SU-DHL-6 (cell line): ENCODE measurements at regions not wholly inside any gene's neighbourhood (a gene's known extent, or its start where the extent isn't known, plus 50 kb on each side); places are given as distances from the start of the nearest gene placed in this dataset.

Experiments used
- H2AFZ ChIP-seq: fragments of 200-600 bp; sonication (generic); 2 replicates; pipeline ENCODE4 v1.6.1; 2014; ENCODE audit warnings: low read depth, mild to moderate bottlenecking, moderate library complexity, mixed read lengths, antibody characterized with exemption, low read length; ENCODE audit not compliant: severe bottlenecking
- H3F3A ChIP-seq: fragments of 200-600 bp; shearing (Covaris generic); 2 replicates; pipeline ENCODE4 v1.6.0; 2016; ENCODE audit warnings: antibody characterized with exemption, mild to moderate bottlenecking; ENCODE audit not compliant: insufficient read depth
- H3K27ac ChIP-seq: fragments of 200-600 bp; sonication (generic); 2 replicates; pipeline ENCODE4 v1.5.1; 2016; ENCODE audit warnings: low read depth, mild to moderate bottlenecking, low read length, moderate library complexity, mixed read lengths
- H3K27me3 ChIP-seq: fragments of 200-600 bp; sonication (generic), shearing (Covaris generic); 2 replicates; pipeline ENCODE4 v1.6.0; 2014; ENCODE audit warnings: mild to moderate bottlenecking, low read length
- H3K36me3 ChIP-seq: fragments of 200-600 bp; sonication (generic); 2 replicates; pipeline ENCODE4 v1.6.1; 2014; ENCODE audit warnings: mild to moderate bottlenecking, low read length, mixed read lengths
- H3K4me2 ChIP-seq: fragments of 300-600, 200-600 bp; shearing (Covaris generic), sonication (generic); 2 replicates; pipeline ENCODE4 v1.6.0; 2014; ENCODE audit warnings: low read length, low read depth, mild to moderate bottlenecking; ENCODE audit not compliant: poor library complexity, severe bottlenecking
- H3K4me3 ChIP-seq: fragments of 200-600 bp; sonication (generic); 2 replicates; pipeline ENCODE4 v1.5.1; 2014; ENCODE audit warnings: antibody characterized with exemption, low read length, mild to moderate bottlenecking, mixed read lengths; ENCODE audit not compliant: insufficient read depth, poor library complexity, severe bottlenecking
- H3K79me2 ChIP-seq: fragments of 200-600 bp; sonication (generic); 2 replicates; pipeline ENCODE4 v1.6.1; 2014; ENCODE audit warnings: mild to moderate bottlenecking, low read length, moderate library complexity; ENCODE audit not compliant: insufficient read depth
- H3K9ac ChIP-seq: fragments of 200-600 bp; sonication (generic); 2 replicates; pipeline ENCODE4 v1.7.0; 2014; ENCODE audit warnings: mild to moderate bottlenecking, low read length
- H3K9me2 ChIP-seq: fragments of 200-600 bp; sonication (generic); replicated peaks from 2 replicates; pipeline ENCODE4 v1.6.1; 2014; ENCODE audit warnings: low read length; ENCODE audit not compliant: insufficient read depth
- H3K9me3 ChIP-seq: fragments of 200-600 bp; sonication (generic); 2 replicates; pipeline ENCODE4 v1.6.1; 2014; ENCODE audit warnings: low read length, mixed read lengths; ENCODE audit not compliant: insufficient read depth
- H4K20me1 ChIP-seq: fragments of 200-600 bp; sonication (generic); 2 replicates; pipeline ENCODE4 v1.6.1; 2014; ENCODE audit warnings: low read depth, mild to moderate bottlenecking, antibody characterized with exemption, low read length, moderate library complexity, mixed read lengths
- EZH2phosphoT487 ChIP-seq: fragments of 200-600 bp; sonication (generic), shearing (Covaris generic); conservative IDR thresholded peaks from 2 replicates; pipeline ENCODE4 v1.6.1; 2018; ENCODE audit warnings: mild to moderate bottlenecking, antibody characterized with exemption, low read length, moderate library complexity, mixed read lengths
- TF ChIP-seq, protein P1 (sequence below): fragments of 200-600 bp; sonication (generic); IDR thresholded peaks from one replicate; pipeline ENCODE4 v1.5.1; 2017; ENCODE audit warnings: antibody characterized with exemption, mild to moderate bottlenecking, low read length, moderate library complexity; ENCODE audit not compliant: insufficient read depth, poor library complexity, severe bottlenecking

DNA sequence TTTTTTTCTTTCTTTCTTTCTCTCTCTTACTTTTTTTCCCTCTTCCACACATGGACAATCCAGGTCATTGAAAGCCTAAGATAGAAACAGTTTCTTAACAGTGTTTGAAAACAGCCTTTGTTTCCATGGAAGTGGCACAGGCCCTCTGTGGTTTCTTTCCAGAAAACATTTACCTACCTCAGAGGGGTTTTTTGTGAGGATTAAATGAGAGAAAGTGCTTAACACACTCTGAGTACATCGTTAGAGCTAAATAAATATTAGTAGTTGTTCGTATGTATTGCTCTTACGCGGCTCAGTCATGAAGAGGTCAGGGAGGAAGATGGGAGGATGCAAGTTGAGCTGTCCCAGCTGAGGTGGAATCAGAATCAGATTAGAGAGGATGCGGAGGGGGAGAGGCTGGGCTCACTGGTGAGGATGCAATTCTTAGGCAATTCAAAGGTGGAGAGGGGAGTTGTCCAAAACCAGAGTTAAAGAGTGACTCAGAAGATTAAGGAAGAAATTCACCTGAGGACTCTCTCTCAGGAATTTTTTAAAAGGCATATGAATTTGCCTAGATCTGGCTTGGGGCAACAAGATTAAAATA, 345.4 kb downstream of the PMP22 start:
- no peaks in the 10 kb centered on the region for H4K20me1 ChIP-seq
- H3F3A ChIP-seq: no peaks in the 10 kb centered on the region
- TF ChIP-seq, protein P1, sequence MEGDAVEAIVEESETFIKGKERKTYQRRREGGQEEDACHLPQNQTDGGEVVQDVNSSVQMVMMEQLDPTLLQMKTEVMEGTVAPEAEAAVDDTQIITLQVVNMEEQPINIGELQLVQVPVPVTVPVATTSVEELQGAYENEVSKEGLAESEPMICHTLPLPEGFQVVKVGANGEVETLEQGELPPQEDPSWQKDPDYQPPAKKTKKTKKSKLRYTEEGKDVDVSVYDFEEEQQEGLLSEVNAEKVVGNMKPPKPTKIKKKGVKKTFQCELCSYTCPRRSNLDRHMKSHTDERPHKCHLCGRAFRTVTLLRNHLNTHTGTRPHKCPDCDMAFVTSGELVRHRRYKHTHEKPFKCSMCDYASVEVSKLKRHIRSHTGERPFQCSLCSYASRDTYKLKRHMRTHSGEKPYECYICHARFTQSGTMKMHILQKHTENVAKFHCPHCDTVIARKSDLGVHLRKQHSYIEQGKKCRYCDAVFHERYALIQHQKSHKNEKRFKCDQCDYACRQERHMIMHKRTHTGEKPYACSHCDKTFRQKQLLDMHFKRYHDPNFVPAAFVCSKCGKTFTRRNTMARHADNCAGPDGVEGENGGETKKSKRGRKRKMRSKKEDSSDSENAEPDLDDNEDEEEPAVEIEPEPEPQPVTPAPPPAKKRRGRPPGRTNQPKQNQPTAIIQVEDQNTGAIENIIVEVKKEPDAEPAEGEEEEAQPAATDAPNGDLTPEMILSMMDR: no peak
- no peak for TF ChIP-seq EZH2phosphoT487
- H2AFZ ChIP-seq: no peak overlapping the region
- no peak overlapping the region for H3K4me2 ChIP-seq
- no peak overlapping the region for H3K4me3 ChIP-seq
- no peak overlapping the region for H3K9ac ChIP-seq
- no peaks in the 10 kb centered on the region for H3K79me2 ChIP-seq
- no peaks in the 10 kb centered on the region for H3K9me3 ChIP-seq
- H3K27me3 ChIP-seq: no peaks in the 10 kb centered on the region
- H3K36me3 ChIP-seq: no peaks in the 10 kb centered on the region
- no peak overlapping the region for H3K27ac ChIP-seq
- no peaks in the 10 kb centered on the region; the same call in 1 of the 2 replicates for H3K9me2 ChIP-seq

DNA sequence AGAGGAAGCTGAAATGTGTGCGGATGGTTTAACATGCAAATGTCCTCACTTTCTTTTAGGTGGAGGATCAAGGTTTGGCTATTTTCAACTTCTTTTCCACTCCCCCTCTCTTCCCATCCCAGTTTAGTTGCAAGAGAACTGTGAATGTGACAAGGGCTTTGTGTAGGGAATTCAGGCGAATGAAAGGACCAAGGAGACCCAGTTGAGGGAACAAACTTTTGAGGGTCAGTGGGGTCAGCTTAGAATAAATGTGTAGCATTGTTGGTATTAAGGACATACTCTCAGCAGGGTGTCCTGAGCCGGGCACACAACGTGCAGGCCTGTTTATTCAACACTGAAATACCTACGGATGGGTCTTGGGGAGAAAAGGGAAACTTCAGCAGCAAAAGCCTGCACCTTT, 346.0 kb downstream of the PMP22 start:
- Histone ChIP-seq H3K9me3 (no peaks in the 10 kb centered on the region), H3K27me3 (no peaks in the 10 kb centered on the region), H3K4me2 (no peak overlapping the region), H3K27ac (no peak overlapping the region), H3K36me3 (no peaks in the 10 kb centered on the region), H3K4me3 (no peak overlapping the region), H3F3A (no peaks in the 10 kb centered on the region), H4K20me1 (no peaks in the 10 kb centered on the region), H3K9me2 (no peaks in the 10 kb centered on the region; the same call in 1 of the 2 replicates), H3K9ac (no peak overlapping the region), H2AFZ (no peak overlapping the region), H3K79me2 (no peaks in the 10 kb centered on the region)
- TF ChIP-seq, protein P1: no peak
- TF ChIP-seq EZH2phosphoT487: no peak

DNA sequence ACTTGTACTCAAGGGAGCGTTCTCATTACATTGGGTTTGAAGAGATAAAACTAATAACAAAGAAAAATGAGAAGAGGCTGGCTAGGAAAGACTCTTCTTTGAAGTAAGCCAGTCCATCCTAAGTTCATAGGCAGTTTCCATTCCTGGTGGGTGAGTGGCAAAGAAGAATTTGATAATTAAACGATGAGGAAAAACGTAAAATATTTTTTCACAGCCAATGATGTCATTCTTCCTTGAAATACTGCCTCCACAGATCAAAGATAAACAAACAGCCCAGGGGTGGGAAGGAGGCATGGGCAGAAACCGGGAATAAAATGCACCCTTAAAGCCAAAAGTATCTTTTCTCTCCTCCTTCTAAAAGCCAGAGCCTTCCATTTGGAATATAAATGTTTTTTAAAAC, 346.6 kb downstream of the PMP22 start:
- no peak overlapping the region for H3K4me2 ChIP-seq
- no peaks in the 10 kb centered on the region for H3K36me3 ChIP-seq
- TF ChIP-seq, protein P1: no peak
- no peak for TF ChIP-seq EZH2phosphoT487
- H3K79me2 ChIP-seq: no peaks in the 10 kb centered on the region
- no peak overlapping the region for H2AFZ ChIP-seq
- H4K20me1 ChIP-seq: no peaks in the 10 kb centered on the region
- no peaks in the 10 kb centered on the region for H3K9me3 ChIP-seq
- H3F3A ChIP-seq: no peaks in the 10 kb centered on the region
- no peaks in the 10 kb centered on the region for H3K27me3 ChIP-seq
- H3K9me2 ChIP-seq: no peaks in the 10 kb centered on the region; the same call in 1 of the 2 replicates
- H3K9ac ChIP-seq: no peak overlapping the region
- H3K27ac ChIP-seq: no peak overlapping the region
- no peak overlapping the region for H3K4me3 ChIP-seq
